HUDEP-2 (cell line): ENCODE measurements at regions not wholly inside any gene's neighbourhood (a gene's known extent, or its start where the extent isn't known, plus 50 kb on each side); places are given as distances from the start of the nearest gene placed in this dataset.

Source experiments
- DNase-seq, 76 experiments: peaks; one replicate each; lab custom pipeline; 2025; ENCODE audit not compliant: unreplicated experiment in 76 of 76; lab: John Stamatoyannopoulos, UW

DNA sequence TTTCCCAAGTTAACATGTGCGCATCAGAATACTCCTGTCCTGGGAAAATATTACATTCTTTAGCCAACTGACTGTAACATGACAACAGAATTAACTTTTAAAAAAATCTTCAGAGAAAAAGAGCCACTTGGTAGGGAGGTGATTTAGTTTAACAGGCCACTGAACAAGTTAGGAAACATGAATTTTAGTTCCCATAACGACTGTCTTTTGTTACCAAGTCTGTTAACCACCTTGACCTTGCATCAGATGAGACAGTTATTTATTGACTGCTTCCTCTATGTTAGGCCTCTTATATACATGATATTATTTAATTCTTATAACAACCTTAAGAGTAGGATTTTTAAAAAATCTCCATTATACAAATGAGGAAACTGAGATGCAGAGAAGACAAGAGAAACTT is 268.6 kb downstream of the NDFIP2 start:
- DNase-seq: no peak

DNA sequence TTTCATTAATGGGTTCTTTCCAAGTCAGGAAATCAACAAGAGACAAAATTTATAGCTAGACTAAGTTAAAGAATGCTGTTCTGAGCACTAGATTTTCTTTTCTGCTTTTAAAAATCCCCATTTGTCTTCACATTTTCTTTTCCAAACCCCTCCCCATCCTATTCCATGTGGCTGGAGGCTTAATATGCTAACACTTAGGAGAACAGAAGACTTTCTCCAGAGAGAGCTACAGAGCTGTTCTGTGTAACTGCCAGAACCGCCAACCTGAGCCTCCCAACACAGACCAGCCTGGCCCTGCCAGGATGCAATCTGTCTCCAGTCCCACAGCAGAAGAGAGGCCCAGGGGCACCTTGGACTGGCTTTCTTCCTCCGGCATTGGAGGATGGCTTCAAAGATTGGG is 264.1 kb downstream of the NDFIP2 start:
- DNase-seq: no peak

DNA sequence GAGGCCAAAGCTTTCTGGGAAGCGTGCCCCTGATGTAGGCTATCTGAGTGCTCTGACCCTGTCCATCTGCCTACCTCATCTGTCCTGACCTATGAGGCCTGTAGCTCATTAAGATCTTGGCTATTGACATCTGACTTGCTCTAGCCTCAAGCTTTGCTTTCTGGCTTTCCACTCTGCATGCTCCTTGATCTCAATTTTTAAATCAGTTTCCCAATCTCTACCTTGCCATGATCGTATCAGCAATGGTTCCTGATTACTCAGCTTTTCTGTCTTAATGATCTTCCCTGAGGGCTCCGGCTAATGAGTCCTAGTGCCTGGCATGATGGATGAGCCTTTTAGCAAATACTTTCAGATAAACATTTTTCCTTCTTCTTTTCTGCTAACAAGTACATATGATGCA is 262.0 kb downstream of the NDFIP2 start:
- DNase-seq: no peak

DNA sequence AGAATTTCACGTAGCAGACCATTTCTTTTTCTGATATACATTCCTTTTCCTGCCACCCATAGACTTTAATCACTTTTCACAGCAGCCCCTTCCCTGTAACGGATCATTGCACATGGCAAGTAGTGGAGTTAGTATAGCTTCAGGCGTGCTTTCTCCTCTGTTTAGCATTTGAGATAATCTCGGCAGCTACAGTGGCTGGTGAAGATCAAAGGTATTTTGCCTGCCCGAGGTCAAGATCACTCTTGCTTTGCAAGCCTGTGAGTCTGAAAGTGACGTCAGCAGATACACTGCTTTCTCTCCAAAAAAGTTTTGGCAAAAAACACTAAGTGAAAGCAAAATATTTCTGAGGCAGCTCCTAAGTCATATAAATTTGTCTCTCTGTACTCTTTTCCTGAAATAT is 260.0 kb downstream of the NDFIP2 start:
- DNase-seq: no peak

DNA sequence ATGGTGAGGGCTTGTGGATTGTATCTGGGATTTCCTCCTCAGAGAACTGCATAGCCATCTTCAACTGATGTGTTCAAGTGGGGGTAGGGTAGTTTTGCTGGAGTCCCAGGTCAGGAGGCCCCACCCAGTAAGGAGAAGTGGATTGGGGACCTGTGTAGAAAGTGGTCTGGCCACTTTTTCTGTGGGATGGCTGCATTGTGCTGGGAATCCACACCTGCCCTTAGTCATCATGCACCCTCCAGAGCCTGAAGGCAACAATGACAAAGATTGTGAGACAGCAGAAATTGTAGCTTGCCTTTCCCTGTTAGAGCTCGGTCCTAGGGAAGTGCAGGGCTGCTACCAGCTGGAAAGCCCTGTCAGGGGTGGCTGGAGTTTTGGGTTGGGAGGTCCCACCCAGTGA is 255.4 kb downstream of the NDFIP2 start:
- DNase-seq: no peak

DNA sequence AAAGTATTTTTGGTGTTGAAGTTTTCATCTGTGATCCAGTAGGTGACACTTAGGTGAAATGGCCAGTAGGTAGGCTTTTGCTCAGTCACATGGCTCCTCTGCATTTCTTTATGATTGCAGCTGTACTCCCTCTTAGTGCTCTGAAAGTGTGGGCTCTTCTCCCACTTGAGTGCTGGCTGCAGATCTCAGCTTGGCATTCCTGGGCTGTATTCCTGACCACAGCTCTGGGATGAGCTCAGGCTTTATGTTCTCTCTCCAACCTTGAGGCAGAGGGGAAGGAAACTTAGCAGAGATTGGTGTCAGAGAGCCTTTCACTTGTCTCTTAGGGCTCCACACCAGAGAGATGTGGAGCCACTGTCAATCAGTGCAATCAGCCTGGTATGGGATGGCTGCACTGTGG is 254.3 kb downstream of the NDFIP2 start:
- no peak for DNase-seq

DNA sequence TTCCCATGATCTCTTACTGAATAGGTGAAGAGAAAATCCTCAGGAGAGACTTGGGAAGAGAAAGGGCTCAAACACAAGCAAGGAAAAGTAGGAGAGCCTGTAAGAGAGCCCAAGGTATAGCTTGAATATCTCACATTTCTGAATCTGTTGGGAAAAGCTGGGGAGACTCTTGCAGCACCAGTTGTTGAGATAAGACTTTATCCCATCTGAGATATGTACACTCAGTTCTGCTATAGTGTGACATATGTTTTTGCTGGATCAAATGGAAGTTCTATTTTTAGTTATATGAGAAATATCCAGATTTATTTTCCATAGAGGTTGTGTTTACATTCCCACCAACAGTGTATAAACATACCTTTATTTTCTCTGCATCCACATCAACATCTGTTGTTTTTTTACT is 246.1 kb downstream of the NDFIP2 start:
- no peak for DNase-seq

DNA sequence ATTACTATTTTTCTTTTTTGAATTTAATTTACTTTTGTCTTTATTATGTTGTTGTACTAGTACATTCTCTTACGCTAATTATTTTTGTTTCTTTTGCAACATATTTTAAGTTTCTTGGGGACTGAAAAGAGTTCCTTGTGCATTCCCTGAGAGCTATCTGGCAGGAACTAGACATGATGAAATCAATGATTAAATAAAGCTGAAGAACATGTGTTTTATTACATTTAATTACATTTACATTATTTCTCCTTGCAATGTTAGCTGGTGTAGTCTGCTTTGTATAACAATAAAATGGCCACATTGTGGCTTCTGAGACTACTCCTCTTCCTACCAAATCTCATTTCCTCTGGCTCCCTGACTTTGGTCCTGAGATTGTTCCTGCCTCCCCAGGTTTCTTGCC is 244.9 kb downstream of the NDFIP2 start:
- no peak for DNase-seq

DNA sequence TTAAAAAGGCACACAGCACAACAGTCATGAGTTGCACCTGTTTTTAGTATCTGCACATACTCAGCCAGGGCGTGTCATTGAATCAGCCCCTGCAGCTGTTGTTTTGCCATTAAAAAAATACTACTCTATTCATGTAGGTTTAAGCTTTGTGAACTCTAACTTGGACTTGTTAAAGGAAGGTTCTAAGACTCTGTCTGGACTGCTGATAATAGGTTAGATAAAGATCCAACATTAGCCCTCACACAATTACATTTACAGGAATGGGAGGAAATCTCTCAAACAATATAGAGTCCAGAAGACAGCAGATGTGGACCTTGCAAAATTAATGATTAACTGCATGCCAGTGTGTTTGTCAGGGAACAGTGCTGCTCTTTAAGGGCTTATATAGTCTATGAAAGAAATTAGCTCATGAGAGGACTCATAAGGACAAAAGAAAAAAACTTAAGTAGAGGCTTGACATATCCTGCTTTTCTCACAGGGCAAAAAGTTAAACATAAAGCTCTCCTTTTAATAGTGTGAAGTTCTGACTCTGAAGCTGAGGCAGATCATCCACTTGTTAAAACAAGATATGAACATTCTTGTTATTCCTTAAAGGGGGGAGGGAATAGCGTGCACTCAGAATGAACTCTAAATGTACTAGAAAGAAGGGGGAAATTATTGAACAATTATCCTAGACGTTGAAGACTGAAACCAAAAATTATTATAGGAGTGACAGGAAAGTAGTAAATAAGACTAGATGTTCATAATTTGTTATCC is 243.6 kb downstream of the NDFIP2 start:
- DNase-seq: no peak

DNA sequence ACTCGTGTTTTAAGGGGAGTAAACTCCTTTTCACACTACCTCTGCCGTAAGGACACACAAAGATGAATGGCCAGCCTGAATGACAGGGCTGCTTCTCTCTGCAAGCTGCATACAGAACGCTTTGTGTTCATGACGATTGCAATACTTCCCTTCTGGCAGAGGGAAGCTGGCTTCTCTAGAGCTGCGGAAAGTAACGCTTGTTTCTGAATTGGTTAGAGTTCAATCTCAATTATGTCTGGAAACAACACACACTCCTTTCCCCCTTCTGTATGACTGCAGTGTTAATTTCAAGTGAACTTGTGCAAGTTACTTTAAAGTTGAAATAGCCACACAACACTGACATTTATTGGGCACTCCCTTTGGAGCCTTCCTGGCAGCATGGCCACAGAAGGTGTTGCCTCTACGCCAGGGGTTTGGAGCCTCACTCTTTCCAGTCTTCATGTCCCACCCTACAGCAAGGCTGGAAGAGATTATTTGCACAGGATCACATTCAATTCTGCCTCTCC is 242.6 kb downstream of the NDFIP2 start:
- no peak for DNase-seq

DNA sequence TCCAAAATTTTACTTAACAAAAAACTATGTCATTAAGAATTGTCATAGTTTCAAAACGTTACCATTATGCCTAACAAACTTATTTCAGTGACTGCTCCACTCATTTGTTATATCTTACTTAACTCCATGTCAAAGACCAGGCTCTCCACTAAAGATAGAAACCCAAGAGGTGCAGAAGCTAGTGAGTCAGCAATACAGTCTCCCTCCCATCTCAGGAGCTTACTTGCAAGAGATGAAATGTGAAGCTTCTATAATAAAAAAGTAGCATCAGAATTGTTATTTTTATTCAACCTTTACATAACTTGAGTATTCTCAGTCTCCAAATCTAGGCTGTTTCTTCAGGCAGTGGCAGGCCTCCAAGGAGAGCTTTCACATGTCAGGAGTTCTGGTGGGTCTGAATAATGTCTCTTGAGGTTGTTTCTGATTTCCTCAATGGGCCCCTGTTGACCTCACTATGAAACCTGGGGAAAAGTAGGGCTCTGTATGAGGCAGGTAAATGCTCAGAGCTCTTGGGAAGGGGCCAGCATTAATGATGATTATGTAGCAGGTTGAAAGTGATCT is 242.0 kb downstream of the NDFIP2 start:
- DNase-seq: no peak

DNA sequence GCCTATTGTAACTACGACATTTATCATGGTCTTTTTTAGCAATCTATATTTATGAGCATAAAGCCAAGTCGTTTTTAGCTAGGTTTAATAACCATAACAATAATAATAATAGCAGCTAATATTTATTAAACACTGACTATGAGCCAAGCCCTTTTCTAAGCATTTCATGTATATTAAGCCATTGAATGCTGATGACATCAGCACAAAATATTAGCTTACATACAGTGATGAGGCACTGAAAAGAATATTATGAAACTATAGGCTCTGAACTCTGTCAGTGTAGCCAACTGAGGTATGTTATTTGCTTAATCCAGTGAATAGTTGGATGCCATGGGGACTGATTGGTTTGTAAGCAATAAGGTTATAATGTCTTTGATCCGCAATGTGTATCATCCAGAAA is 235.2 kb downstream of the NDFIP2 start:
- no peak for DNase-seq

DNA sequence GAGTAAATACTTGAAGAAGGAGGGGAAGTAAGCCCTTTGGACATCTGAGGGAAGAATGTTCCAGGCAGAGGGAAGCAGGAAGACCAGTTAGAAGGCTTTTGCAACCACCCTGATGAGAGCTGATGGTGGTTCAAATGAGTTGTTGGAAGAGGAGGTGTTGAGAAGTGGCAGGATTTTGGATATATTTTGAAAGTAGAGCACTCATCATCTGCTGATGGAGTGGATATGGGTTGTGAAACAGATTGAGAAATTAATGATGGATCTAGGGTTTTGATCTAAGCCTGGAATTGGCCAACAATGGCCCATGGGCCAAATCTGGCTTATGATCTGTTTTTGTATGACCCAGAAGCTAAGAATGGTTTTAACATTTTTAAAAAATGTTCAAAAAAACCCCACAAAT is 230.7 kb downstream of the NDFIP2 start:
- no peak for DNase-seq

DNA sequence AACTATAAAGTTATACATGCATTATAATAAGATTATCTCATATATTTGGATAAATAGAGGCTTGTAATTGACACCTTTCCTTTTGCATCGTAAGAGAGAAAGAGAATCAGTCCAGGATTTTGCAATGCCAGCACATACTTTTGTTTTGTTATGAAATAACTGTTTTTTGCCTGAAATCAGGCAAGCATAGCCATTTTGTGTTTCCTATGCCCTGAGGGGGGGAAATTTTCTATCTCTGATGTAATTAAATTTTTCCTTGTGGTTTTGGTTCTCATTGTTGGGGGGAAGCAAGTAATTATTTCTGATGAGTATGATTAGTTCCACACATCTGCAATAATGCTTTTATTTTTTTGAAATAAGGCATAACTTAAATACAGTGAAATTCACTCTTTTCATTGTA is 229.4 kb downstream of the NDFIP2 start:
- no peak for DNase-seq

DNA sequence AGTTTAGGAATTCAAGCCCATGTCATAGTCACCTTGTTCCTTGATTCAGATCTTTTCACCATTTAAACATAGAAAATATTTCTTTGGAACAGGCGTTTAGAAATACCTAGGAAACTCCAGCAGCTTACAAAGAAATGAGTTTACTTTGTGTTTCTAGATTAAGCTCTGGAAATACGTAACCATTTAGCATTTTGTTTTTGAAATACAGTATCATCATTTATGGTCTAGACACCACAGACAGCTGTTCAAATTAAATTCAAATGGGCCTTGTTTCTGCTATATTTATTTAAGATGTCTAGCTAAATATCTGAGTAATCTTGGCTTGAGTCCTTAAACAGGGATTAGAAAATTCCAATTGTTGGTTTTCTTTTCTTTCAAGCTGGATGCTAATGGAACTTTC is 228.5 kb downstream of the NDFIP2 start:
- DNase-seq: no peak

DNA sequence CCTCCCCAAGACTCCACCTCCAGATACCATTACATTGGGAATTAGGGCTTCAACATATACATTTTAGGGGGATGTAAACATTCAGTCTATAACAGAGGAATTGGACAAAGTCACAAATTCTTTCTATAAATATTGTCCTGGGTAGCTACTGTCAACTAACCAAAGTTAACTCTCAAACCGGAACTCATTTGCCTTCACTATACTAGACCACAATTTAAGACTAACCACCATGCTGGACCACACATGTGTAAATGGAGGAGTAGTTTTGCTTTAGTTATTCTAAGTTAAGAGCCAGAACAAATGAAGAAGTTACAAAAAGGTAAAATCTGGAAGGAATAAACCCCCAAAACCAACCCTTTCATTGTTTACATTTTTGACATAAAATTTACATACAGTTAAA is 222.8 kb downstream of the NDFIP2 start:
- DNase-seq: no peak

DNA sequence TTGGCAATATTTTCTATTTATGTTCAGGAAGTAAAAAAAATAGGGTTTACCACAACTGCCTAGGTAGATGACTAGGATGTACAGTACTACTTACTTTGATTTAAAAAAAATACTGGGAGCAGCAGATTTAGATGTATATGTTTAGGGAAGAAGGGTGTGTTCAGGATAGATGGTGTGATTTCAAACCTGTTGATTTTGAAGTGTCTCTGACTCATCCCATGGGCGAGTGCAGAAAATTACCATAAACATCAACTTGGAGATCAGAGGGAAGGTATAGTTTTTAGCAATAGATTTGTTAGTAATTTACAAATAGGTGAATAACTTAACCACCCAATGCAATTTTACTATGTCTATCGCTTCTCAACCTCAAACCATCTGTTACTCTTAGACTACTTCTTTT is 214.8 kb downstream of the NDFIP2 start:
- no peak for DNase-seq

DNA sequence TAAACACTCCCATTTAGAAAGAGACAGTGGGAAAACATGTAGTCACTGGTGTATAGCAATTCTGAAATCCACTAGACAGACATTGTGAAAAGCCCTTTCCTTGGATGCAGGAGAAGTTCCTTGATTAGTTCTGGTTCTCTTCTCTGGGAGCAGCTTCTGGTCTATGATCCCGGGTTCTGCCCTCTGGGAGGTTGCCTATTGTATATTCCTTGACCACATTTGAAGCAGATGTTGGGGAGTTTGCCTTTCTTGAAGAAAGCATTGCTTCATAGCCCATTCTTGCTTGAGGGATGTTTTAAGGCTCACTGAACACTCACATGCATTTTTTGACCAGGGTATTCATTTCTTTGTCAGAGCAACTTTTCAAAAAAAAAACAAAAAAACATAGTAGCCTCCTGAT is 211.9 kb downstream of the NDFIP2 start:
- no peak for DNase-seq

DNA sequence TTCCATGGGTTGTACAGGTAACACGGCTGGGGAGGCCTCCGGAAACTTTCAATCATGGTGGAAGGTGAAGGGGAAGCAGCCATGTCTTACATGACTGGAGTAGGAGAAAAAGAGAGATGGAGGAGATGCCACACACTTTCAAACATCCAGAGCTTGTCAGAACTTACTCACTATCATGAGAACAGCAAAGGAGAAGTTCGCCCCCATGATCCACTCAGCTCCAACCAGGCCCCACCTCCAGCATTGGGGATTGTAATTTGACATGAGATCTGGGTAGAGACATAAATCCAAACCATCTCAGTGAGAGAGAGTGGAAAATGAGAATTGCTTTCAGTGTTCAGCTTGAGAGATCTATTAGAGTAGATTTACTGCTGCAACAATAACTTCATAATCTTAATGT is 210.9 kb downstream of the NDFIP2 start:
- no peak for DNase-seq

DNA sequence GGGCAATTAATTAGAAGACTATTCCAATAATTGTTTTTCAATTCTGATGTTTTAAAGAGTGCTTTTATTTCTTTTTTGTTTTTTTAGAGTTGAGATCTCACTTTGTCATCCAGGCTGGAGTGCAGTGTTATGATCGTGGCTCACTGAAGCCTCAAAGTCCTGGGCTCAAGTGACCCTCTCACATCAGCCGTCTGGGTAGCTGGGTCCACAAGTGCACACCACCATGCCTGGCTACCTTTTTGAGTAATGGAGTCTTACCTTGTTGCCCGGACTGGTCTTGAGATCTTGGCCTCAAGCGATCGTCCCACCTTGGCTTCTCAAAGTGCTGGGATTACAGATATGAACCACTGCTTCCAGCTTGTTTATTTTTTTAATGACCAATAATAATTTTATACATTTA is 207.8 kb downstream of the NDFIP2 start:
- no peak for DNase-seq

DNA sequence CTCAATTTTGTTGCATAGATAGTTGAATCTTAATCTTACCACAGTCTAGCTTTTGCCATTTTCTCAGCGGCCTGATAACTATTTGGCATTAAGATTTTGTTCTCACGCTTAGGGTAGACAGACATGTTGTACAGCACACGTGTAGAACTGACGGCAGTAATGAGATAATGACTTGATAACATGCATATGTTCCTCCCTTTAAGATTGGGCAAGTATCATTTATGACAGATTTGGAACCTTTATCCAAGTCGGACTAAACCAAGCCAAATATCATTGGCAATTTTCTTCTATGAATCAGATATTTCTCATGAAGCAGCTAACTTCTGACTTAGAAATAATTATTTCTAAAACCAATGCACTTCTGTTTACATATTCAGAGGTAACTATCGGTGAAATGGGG is 205.5 kb downstream of the NDFIP2 start:
- DNase-seq: no peak

DNA sequence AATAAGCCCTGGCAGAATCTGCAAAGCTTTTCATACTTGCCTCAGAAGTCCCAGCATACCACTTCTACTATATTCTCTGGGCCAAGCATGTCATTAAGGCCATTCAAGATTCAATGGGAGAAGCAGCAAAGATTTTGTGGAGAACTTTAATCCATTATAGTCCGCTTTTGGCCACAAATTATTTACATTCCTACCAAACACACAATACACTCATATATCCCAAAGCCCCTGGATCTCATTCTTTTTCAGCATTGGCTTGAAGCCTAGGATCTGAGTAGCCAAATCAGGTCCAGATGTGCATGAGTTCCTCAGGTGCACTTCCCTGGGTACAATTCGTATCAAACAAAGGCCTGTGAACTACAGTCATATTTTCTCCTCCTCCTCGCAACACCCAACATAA is 203.4 kb downstream of the NDFIP2 start:
- no peak for DNase-seq

DNA sequence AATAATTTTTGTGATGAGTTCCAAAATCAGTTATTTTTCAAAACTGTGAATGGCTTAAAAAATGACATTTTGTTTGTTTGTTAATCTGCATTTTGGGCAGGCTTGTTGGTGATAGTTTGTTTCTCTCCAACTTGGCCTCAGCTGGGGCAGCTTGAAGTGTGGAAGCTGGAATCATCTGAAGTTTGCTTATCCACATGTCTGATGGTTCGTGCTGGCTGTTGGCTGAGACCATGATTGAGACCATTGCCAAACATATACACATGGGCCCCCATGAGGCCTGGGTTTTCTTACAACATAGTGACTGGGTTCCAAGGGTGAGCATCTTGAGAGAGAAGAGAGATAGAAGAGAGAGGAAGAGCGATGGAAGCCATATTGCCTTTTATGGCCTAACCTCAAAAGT is 201.2 kb downstream of the NDFIP2 start:
- DNase-seq: no peak
